VCaP (cell line): ENCODE measurements at regions not wholly inside any gene's neighbourhood (a gene's known extent, or its start where the extent isn't known, plus 50 kb on each side); places are given as distances from the start of the nearest gene placed in this dataset.

Experiments
- H3K27ac ChIP-seq: fragments of 450-650 bp; 2 replicates; pipeline ENCODE4 v1.5.1; 2017
- TF ChIP-seq, protein P1 (sequence below): fragments of 450-650 bp; conservative IDR thresholded peaks from 2 replicates; pipeline ENCODE4 v1.5.1; 2017; ENCODE audit warnings: mild to moderate bottlenecking, moderate library complexity

DNA sequence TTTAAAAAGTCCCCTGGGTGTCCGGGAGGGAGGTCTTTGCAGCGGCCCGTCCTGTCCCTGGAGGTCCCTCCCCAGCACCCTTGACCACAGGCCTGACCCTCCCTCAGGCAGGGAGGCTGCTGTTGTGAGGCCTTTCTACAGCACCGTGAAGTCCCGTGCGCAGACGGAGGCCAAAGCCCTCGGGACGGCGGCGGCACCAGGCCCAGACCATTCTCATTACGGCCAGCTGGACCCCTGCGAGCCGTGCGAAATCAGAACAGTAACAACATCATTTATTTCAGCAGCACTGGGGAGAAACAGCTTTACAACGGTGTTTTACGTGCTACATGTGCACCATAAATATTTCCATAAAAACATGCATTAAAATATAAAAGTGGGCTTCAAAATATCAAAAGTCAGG, 101.4 kb upstream of the ACTRT2 start:
- H3K27ac ChIP-seq, result no peak overlapping the region
- TF ChIP-seq, protein P1, sequence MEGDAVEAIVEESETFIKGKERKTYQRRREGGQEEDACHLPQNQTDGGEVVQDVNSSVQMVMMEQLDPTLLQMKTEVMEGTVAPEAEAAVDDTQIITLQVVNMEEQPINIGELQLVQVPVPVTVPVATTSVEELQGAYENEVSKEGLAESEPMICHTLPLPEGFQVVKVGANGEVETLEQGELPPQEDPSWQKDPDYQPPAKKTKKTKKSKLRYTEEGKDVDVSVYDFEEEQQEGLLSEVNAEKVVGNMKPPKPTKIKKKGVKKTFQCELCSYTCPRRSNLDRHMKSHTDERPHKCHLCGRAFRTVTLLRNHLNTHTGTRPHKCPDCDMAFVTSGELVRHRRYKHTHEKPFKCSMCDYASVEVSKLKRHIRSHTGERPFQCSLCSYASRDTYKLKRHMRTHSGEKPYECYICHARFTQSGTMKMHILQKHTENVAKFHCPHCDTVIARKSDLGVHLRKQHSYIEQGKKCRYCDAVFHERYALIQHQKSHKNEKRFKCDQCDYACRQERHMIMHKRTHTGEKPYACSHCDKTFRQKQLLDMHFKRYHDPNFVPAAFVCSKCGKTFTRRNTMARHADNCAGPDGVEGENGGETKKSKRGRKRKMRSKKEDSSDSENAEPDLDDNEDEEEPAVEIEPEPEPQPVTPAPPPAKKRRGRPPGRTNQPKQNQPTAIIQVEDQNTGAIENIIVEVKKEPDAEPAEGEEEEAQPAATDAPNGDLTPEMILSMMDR, result no peak

DNA sequence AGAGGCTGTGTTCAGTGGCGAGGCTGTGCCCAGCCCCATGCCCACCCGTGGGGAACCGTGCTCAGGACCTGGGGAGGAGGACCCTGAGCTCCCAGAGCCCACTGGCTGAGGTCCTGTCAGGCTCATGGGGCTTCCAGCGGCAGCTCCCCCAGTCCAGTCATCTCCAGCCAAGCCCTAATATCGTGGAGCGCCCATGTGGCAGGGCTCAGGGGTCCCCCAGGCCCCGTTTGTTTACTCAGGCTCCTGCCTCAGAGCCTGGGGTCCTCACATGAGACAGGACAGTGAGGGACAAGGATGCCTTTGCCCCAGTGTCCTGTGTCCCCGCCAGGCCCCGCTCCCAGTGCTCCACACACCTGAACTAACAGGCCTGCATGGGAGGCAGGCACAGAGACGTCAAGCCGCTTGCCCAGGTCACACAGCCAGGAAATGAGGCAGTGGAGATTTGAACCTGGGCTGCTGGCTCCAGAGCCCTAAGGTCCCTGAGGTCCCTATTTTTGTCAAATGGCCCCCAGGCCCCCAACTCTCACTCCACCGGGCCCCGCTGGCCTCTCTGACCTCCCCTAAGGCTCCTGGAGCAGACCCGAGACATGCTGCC, 100.7 kb upstream of the ACTRT2 start:
- TF ChIP-seq, protein P1, result no peak
- no peak overlapping the region for H3K27ac ChIP-seq

DNA sequence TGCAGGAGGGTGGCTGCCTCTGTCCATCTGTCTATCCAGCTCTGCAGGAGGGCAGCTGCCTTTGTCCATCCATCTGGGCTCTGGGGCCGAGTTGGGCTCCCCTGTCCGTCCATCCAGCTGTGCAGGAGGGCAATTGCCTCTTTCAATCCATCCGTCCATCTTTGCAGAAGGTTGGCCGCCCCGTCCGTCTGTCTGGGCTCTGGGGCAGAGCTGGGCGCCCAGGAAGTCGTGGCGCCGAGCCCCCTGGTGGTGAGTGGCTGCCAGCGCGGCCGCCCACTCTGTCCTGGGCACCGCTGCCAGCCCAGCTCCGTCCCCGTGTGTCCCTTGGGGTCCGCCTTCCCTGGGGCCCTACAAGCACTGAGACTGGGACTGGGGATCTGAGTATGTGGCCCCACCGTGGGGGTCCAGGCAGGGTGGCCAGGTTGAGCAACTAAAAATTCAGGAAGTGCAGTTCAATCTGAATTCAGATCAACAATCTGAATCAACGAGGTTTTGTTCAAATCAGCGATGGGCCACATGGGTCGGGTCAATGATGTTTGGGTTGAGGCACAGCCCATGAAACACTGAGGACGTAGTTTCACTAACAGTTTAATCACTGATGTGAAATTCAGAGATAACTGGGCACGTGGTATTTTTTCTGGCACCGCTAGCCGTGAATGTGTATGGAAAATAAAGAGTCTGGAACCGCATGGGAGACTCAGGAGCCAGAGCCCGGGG, 99.1 kb upstream of the ACTRT2 start:
- no peak overlapping the region for H3K27ac ChIP-seq
- TF ChIP-seq, protein P1, result peak; percentile 92

DNA sequence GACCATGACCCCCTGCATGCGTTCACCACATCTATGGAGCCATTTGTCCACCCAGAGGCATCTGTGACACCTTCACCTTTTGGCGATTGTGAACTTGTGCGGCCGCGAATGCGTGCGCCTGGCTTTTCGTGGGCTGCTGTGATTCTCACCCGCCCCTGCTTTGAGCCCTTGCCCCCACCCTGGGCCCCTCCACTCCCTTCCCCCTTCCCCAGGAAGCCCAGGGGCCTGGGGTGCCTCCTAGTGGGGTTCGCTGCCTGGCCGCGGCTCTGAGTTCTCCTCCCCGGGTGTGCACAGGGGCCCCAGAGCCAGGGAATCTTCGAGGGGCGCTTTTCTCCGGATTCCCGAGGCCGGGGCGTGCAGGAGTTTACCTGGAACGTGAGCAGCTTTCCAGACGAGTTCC, 97.9 kb upstream of the ACTRT2 start:
- H3K27ac ChIP-seq, result no peak overlapping the region
- TF ChIP-seq, protein P1, result no peak

DNA sequence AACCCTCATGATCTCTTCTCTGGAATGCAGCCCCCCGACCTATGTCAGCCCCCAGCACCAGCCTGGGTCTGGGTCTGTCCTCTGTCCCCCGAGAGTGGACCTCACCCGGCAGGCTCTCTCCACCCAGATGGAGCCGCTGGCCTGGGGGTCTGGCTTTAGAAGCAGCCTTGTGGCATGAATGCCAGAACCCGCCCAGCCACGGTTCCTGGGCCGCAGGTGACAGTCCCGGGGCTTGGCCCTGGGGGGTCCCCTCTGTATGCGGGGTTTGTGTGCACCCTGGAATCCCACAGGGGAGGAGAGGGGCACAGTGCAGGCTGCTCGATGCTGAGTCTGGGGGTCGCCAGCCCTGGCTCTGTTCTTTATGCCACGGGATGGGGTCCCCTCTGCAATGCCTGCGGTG, 96.0 kb upstream of the ACTRT2 start:
- TF ChIP-seq, protein P1, result no peak
- H3K27ac ChIP-seq, result no peak overlapping the region

DNA sequence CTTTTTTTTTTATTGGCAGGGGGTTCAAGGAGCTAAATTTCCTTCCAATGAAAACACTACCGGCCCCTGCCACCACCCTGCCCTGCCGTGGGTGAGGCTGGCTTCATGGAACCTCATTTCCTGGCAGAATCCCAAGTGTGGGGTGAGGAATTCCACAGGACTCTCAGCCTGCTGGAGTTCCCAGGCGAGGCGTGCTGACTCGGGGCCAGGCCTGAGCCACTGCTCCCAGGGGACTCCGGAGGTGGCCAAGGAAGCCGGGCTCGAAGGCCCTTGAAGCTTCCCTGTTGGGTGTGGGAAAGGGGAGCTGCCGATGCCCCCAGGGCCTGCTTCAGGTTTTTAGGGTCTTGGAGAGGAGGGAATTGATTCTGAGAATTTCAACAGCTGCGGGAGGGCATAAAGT, 95.3 kb upstream of the ACTRT2 start:
- TF ChIP-seq, protein P1, result no peak
- no peak overlapping the region for H3K27ac ChIP-seq

DNA sequence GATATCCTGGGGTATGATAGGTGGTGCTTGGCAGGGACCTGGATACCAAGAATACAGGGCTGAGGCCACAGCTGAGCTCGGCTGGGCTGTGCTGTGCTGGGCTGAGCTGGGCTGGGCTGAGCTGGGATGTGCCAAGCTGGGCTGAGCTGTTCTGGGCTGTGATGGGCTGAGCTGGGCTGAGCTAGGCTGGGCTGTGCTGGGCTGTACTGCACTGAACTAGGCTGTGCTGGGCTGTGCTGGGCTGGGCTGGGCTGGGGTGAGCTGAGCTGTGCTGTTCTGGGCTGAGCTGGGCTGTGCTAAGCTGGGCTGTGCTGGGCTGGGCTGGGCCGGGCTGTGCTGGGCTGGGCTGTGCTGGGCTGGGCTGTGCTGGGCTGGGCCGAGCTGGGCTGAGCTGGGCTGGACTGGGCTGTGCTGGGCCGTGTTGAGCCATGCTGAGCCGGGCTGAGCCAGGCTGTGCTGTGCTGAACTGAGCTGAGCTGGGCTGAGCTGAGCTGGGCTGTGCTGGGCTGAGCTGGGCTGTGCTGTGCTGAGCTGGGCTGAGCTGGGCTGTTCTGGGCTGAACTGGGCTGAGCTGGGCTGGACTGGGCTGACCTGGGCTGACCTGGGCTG, 94.7 kb upstream of the ACTRT2 start:
- TF ChIP-seq, protein P1, result no peak
- H3K27ac ChIP-seq, result no peak overlapping the region
